Neural cell (in vitro differentiated cells): ENCODE measurements at regions not wholly inside any gene's neighbourhood (a gene's known extent, or its start where the extent isn't known, plus 50 kb on each side); places are given as distances from the start of the nearest gene placed in this dataset.

Source experiments
- H2AFZ ChIP-seq: fragments of 200-600, 300-800 bp; sonication (generic), shearing (Covaris generic); 2 replicates; pipeline ENCODE4 v1.6.0; 2014; ENCODE audit warnings: low read depth, mild to moderate bottlenecking, antibody characterized with exemption, low read length, moderate library complexity
- H3F3A ChIP-seq: fragments of 200-600 bp; shearing (Covaris generic); 2 replicates; pipeline ENCODE4 v1.6.1; 2016; ENCODE audit warnings: mild to moderate bottlenecking, moderate library complexity, mixed read lengths, antibody characterized with exemption, low read length; ENCODE audit not compliant: insufficient read depth, poor library complexity, severe bottlenecking
- H3K27ac ChIP-seq: fragments of 200-600, 300-800 bp; sonication (generic), shearing (Covaris generic); 2 replicates; pipeline ENCODE4 v1.5.1; 2014; ENCODE audit warnings: mild to moderate bottlenecking, low read length, moderate library complexity
- H3K27me3 ChIP-seq: fragments of 300-800, 200-600 bp; sonication (generic), shearing (Covaris generic); 2 replicates; pipeline ENCODE4 v1.6.0; 2014; ENCODE audit warnings: mild to moderate bottlenecking, low read depth, low read length, moderate library complexity; ENCODE audit not compliant: insufficient read depth
- H3K36me3 ChIP-seq: fragments of 300-800, 200-600 bp; sonication (generic), shearing (Covaris generic); 2 replicates; pipeline ENCODE4 v1.5.1; 2014; ENCODE audit warnings: mild to moderate bottlenecking, antibody characterized with exemption, low read length, moderate library complexity; ENCODE audit not compliant: insufficient read depth
- H3K4me2 ChIP-seq: fragments of 300-800, 200-600 bp; sonication (generic), shearing (Covaris generic); 2 replicates; pipeline ENCODE4 v1.6.0; 2014; ENCODE audit warnings: mild to moderate bottlenecking, low read length
- H3K4me3 ChIP-seq: fragments of 300-800, 200-600 bp; sonication (generic), shearing (Covaris generic); 2 replicates; pipeline ENCODE4 v1.5.1; 2014; ENCODE audit warnings: mild to moderate bottlenecking, low read length, moderate library complexity
- H3K79me2 ChIP-seq: fragments of 200-600 bp; shearing (Covaris generic); replicated peaks from 2 replicates; pipeline ENCODE4 v1.6.0; 2014; ENCODE audit warnings: mild to moderate bottlenecking, low read length, moderate library complexity; ENCODE audit not compliant: insufficient read depth
- H3K9ac ChIP-seq: fragments of 300-800, 200-600 bp; sonication (generic), shearing (Covaris generic); 2 replicates; pipeline ENCODE4 v1.6.1; 2016; ENCODE audit warnings: mild to moderate bottlenecking, low read length, mixed read lengths
- H3K9me2 ChIP-seq: fragments of 200-600 bp; shearing (Covaris generic); 2 replicates; pipeline ENCODE4 v1.6.1; 2016; ENCODE audit warnings: mild to moderate bottlenecking, low read length, mixed read lengths; ENCODE audit not compliant: insufficient read depth
- H3K9me3 ChIP-seq: fragments of 200-600, 300-800 bp; sonication (generic), shearing (Covaris generic); 2 replicates; pipeline ENCODE4 v1.6.1; 2016; ENCODE audit warnings: mild to moderate bottlenecking, mixed run types, low read length, moderate library complexity, mixed read lengths
- H4K20me1 ChIP-seq: fragments of 200-600 bp; shearing (Covaris generic); 2 replicates; pipeline ENCODE4 v1.6.1; 2016; ENCODE audit warnings: mild to moderate bottlenecking, mixed run types; ENCODE audit not compliant: insufficient read depth
- EP300 ChIP-seq: fragments of 450-650 bp; conservative IDR thresholded peaks from 2 replicates; pipeline ENCODE4 v1.6.1; 2014; ENCODE audit warnings: antibody characterized with exemption, mild to moderate bottlenecking, moderate library complexity; ENCODE audit not compliant: poor library complexity, severe bottlenecking
- EZH2 ChIP-seq: fragments of 200-600, 300-800 bp; shearing (Covaris generic), sonication (generic); IDR thresholded peaks from 2 replicates; pipeline ENCODE4 v1.6.1; 2014; ENCODE audit warnings: antibody characterized with exemption, low read length, borderline replicate concordance, mild to moderate bottlenecking; ENCODE audit not compliant: insufficient read depth, poor library complexity, severe bottlenecking
- MXI1 ChIP-seq: fragments of 450-650 bp; conservative IDR thresholded peaks from 2 replicates; pipeline ENCODE4 v1.6.1; 2014; ENCODE audit warnings: antibody characterized with exemption, mild to moderate bottlenecking; ENCODE audit not compliant: poor library complexity, severe bottlenecking
- POLR2AphosphoS5 ChIP-seq: IDR thresholded peaks from 2 replicates; pipeline ENCODE4 v1.6.1; 2012
- RAD21 ChIP-seq: fragments of 450-650 bp; conservative IDR thresholded peaks from 2 replicates; pipeline ENCODE4 v1.6.1; 2014; ENCODE audit warnings: antibody characterized with exemption, mild to moderate bottlenecking, moderate library complexity
- SMC3 ChIP-seq: fragments of 450-650 bp; conservative IDR thresholded peaks from 2 replicates; pipeline ENCODE4 v1.6.1; 2014; ENCODE audit warnings: antibody characterized with exemption, mild to moderate bottlenecking, moderate library complexity; ENCODE audit not compliant: poor library complexity
- TAF1 ChIP-seq: IDR thresholded peaks from 2 replicates; pipeline ENCODE4 v1.6.1; 2012; ENCODE audit warnings: low read depth
- small RNA-seq, 3 experiments: library from RNA; depleted of rRNA; stranded (forward); fragments of <200 nt; gene quantifications; one replicate each; pipeline ENCODE3, GENCODE V24; 2012
- TF ChIP-seq, protein P1 (sequence below): fragments of 450-650 bp; IDR thresholded peaks from 2 replicates; pipeline ENCODE4 v1.5.1; 2014; ENCODE audit warnings: antibody characterized with exemption, mild to moderate bottlenecking, moderate library complexity; ENCODE audit not compliant: poor library complexity, severe bottlenecking
- TF ChIP-seq, protein P2 (sequence below): IDR thresholded peaks from 2 replicates; pipeline ENCODE4 v1.6.1; 2012; ENCODE audit warnings: borderline replicate concordance

DNA sequence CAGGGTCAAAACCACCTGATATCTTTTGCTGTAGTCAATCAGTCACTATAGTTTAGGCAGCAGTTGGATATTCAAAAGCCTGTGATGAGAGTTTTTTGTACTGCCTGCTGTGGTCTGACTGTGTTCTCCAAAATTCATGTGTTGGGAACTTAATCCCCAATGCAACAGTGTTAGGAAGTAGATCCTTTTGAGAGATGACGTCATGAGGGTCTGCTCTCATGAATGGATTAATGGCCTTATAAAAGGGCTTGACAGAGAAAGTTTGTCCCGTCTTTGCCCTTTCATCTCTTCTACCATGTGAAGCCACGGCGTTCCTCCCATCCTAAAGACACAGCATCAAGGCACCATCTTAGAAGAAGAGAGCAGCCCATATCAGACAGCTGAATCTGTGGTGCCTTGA, 50.8 kb upstream of the PDE3A start:
- Histone ChIP-seq H2AFZ (no peak overlapping the region), H3K9me2 (no peaks in the 10 kb centered on the region), H3K4me2 (no peak overlapping the region), H3K4me3 (no peak overlapping the region), H3K9me3 (no peaks in the 10 kb centered on the region), H3K27ac (no peak overlapping the region), H3K36me3 (no peaks in the 10 kb centered on the region), H3K9ac (no peak overlapping the region), H3K27me3 (no peaks in the 10 kb centered on the region), H3F3A (no peaks in the 10 kb centered on the region), H3K79me2 (no peaks in the 10 kb centered on the region), H4K20me1 (no peaks in the 10 kb centered on the region)
- TF ChIP-seq MXI1 (no peak), SMC3 (no peak), POLR2AphosphoS5 (no peak), EP300 (no peak), RAD21 (no peak), EZH2 (no peak), TAF1 (no peak)
- TF ChIP-seq, protein P1, sequence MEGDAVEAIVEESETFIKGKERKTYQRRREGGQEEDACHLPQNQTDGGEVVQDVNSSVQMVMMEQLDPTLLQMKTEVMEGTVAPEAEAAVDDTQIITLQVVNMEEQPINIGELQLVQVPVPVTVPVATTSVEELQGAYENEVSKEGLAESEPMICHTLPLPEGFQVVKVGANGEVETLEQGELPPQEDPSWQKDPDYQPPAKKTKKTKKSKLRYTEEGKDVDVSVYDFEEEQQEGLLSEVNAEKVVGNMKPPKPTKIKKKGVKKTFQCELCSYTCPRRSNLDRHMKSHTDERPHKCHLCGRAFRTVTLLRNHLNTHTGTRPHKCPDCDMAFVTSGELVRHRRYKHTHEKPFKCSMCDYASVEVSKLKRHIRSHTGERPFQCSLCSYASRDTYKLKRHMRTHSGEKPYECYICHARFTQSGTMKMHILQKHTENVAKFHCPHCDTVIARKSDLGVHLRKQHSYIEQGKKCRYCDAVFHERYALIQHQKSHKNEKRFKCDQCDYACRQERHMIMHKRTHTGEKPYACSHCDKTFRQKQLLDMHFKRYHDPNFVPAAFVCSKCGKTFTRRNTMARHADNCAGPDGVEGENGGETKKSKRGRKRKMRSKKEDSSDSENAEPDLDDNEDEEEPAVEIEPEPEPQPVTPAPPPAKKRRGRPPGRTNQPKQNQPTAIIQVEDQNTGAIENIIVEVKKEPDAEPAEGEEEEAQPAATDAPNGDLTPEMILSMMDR = no peak
- TF ChIP-seq, protein P2, sequence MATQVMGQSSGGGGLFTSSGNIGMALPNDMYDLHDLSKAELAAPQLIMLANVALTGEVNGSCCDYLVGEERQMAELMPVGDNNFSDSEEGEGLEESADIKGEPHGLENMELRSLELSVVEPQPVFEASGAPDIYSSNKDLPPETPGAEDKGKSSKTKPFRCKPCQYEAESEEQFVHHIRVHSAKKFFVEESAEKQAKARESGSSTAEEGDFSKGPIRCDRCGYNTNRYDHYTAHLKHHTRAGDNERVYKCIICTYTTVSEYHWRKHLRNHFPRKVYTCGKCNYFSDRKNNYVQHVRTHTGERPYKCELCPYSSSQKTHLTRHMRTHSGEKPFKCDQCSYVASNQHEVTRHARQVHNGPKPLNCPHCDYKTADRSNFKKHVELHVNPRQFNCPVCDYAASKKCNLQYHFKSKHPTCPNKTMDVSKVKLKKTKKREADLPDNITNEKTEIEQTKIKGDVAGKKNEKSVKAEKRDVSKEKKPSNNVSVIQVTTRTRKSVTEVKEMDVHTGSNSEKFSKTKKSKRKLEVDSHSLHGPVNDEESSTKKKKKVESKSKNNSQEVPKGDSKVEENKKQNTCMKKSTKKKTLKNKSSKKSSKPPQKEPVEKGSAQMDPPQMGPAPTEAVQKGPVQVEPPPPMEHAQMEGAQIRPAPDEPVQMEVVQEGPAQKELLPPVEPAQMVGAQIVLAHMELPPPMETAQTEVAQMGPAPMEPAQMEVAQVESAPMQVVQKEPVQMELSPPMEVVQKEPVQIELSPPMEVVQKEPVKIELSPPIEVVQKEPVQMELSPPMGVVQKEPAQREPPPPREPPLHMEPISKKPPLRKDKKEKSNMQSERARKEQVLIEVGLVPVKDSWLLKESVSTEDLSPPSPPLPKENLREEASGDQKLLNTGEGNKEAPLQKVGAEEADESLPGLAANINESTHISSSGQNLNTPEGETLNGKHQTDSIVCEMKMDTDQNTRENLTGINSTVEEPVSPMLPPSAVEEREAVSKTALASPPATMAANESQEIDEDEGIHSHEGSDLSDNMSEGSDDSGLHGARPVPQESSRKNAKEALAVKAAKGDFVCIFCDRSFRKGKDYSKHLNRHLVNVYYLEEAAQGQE = no peak

Small RNA genes lying in the stretch of these regions (small RNA-seq; reads per million reads assigned to genes)
- gene RNU1-146P = 0.06 to 0.49 (median 0.23) reads per million in 3 experiments
